ENCODE measurements at regions not wholly inside any gene's neighbourhood (a gene's known extent, or its start where the extent isn't known, plus 50 kb on each side); places are given as distances from the start of the nearest gene placed in this dataset.

DNA sequence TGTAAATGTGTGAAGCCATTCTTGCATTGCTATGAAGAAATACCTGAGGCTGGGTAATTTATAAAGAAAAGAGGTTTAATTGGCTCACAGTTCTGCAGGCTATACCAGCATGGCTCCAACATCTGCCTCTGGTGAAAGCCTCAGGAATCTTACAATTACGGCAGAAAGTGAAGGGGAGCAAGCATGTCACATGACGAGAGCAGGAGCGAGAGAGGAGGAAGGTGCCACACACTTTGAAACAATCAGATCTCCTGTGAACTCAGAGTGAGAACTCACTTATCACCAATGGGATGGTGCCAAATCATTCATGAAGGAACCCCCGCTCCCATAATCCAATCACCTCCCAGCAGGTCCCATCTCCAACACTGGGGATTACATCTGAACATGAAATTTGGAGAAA lies 213.6 kb upstream of the TSC22D2 start:
- no peak for DNase-seq
- H3K4me1 Mint-ChIP-seq (ENCODE audit: low read depth, unreplicated experiment) = no peaks in the 10 kb centered on the region
- H3K36me3 ChIP-seq (ENCODE audit: control insufficient read depth, insufficient read depth, low read length) = no peaks in the 10 kb centered on the region
- no peak overlapping the region for H3K27ac Mint-ChIP-seq (ENCODE audit: unreplicated experiment)
- H3K27me3 ChIP-seq (replicated peaks; ENCODE audit: control insufficient read depth, insufficient read depth, low read length) = no peaks in the 10 kb centered on the region
- no peaks in the 10 kb centered on the region for H3K36me3 Mint-ChIP-seq (ENCODE audit: insufficient read depth, unreplicated experiment)
- H3K4me1 ChIP-seq = no peaks in the 10 kb centered on the region
- no peak overlapping the region for H3K4me3 Mint-ChIP-seq (ENCODE audit: unreplicated experiment)
- peaks cover 15% of the 10 kb centered on the region for H3K9me3 Mint-ChIP-seq (ENCODE audit: unreplicated experiment)
- CTCF ChIA-PET = no interaction called here
- H3K4me3 ChIP-seq (ENCODE audit: low read depth, low read length) = no peak overlapping the region
- H3K27me3 Mint-ChIP-seq (ENCODE audit: insufficient read depth, unreplicated experiment) = peaks cover 8% of the 10 kb centered on the region
- TF ChIP-seq, protein P1, sequence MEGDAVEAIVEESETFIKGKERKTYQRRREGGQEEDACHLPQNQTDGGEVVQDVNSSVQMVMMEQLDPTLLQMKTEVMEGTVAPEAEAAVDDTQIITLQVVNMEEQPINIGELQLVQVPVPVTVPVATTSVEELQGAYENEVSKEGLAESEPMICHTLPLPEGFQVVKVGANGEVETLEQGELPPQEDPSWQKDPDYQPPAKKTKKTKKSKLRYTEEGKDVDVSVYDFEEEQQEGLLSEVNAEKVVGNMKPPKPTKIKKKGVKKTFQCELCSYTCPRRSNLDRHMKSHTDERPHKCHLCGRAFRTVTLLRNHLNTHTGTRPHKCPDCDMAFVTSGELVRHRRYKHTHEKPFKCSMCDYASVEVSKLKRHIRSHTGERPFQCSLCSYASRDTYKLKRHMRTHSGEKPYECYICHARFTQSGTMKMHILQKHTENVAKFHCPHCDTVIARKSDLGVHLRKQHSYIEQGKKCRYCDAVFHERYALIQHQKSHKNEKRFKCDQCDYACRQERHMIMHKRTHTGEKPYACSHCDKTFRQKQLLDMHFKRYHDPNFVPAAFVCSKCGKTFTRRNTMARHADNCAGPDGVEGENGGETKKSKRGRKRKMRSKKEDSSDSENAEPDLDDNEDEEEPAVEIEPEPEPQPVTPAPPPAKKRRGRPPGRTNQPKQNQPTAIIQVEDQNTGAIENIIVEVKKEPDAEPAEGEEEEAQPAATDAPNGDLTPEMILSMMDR (IDR thresholded peaks at IDR 0.05; ENCODE audit: insufficient read depth in 1 of 2, low read depth in 1 of 2, low read length in 1 of 2, severe bottlenecking in 1 of 2, unreplicated experiment in 1 of 2) = no peak
- intact Hi-C loops (cut with micrococcal nuclease; ENCODE audit: unreplicated experiment) = no loop called here
- POLR2A ChIA-PET = no interaction called here
- no TSS peak for BruUV-seq (replicated peaks)
- no peaks in the 10 kb centered on the region for H3K9me3 ChIP-seq

GRCh38 chr3:150184426-150185071 lies 213.9 kb upstream of the PFN2 start:
- TF ChIP-seq, protein P1 (IDR thresholded peaks at IDR 0.05; ENCODE audit: insufficient read depth in 1 of 2, low read depth in 1 of 2, low read length in 1 of 2, severe bottlenecking in 1 of 2, unreplicated experiment in 1 of 2) = no peak
- Histone ChIP-seq H3K9me3 (0 out of 2 replicates have a peak, but pooled peaks cover 5% of the 10 kb centered on the region), H3K4me3 (ENCODE audit: low read depth, low read length) (no peak overlapping the region), H3K27me3 (replicated peaks; ENCODE audit: control insufficient read depth, insufficient read depth, low read length) (no peaks in the 10 kb centered on the region), H3K36me3 (ENCODE audit: control insufficient read depth, insufficient read depth, low read length) (no peaks in the 10 kb centered on the region), H3K4me1 (peaks cover 20% of the 10 kb centered on the region)
- H3K27me3 Mint-ChIP-seq (ENCODE audit: insufficient read depth, unreplicated experiment) = no peaks in the 10 kb centered on the region
- peaks cover 13% of the 10 kb centered on the region for H3K9me3 Mint-ChIP-seq (ENCODE audit: unreplicated experiment)
- H3K36me3 Mint-ChIP-seq (ENCODE audit: insufficient read depth, unreplicated experiment) = no peaks in the 10 kb centered on the region
- BruUV-seq (replicated peaks) = no TSS peak
- ChIA-PET POLR2A (no interaction called here), CTCF (interaction anchor here (0.5 to 1.1 kb wide), 16 partner anchors 12 to 1229 kb away, joined by 3 to 22 read pairs (median 4); partner anchors contain the start of gene PFN2)
- no peak overlapping the region for H3K4me3 Mint-ChIP-seq (ENCODE audit: unreplicated experiment)
- intact Hi-C loops (cut with micrococcal nuclease; ENCODE audit: unreplicated experiment) = loop anchor here (1.0 to 5.0 kb wide), 3 partner anchors 142 to 248 kb away; no protein-coding TSS in a partner anchor
- H3K27ac Mint-ChIP-seq (ENCODE audit: unreplicated experiment) = no peak overlapping the region
- peaks cover 11% of the 10 kb centered on the region for H3K4me1 Mint-ChIP-seq (ENCODE audit: low read depth, unreplicated experiment)
- DNase-seq = no peak

- H3K4me1 Mint-ChIP-seq (ENCODE audit: low read depth, unreplicated experiment) = peaks cover 15% of the 10 kb centered on the region
- Histone ChIP-seq H3K4me1 (peaks cover 20% of the 10 kb centered on the region), H3K4me3 (ENCODE audit: low read depth, low read length) (peak overlapping the region; percentile 32), H3K9me3 (0 out of 2 replicates have a peak, but pooled peaks cover 5% of the 10 kb centered on the region), H3K27me3 (replicated peaks; ENCODE audit: control insufficient read depth, insufficient read depth, low read length) (no peaks in the 10 kb centered on the region), H3K36me3 (ENCODE audit: control insufficient read depth, insufficient read depth, low read length) (no peaks in the 10 kb centered on the region)
- no peaks in the 10 kb centered on the region for H3K36me3 Mint-ChIP-seq (ENCODE audit: insufficient read depth, unreplicated experiment)
- intact Hi-C loops (cut with micrococcal nuclease; ENCODE audit: unreplicated experiment) = loop anchor here (1.0 to 5.0 kb wide), 3 partner anchors 142 to 248 kb away; no protein-coding TSS in a partner anchor
- peak; percentile 64 to 71 for DNase-seq
- ChIA-PET POLR2A (no interaction called here), CTCF (interaction anchor here (0.5 to 1.1 kb wide), 16 partner anchors 12 to 1228 kb away, joined by 3 to 22 read pairs (median 4); partner anchors contain the start of gene PFN2)
- peaks cover 6% of the 10 kb centered on the region for H3K9me3 Mint-ChIP-seq (ENCODE audit: unreplicated experiment)
- no TSS peak for BruUV-seq (replicated peaks)
- no peaks in the 10 kb centered on the region for H3K27me3 Mint-ChIP-seq (ENCODE audit: insufficient read depth, unreplicated experiment)
- H3K4me3 Mint-ChIP-seq (ENCODE audit: unreplicated experiment) = no peak overlapping the region
- no peak overlapping the region for H3K27ac Mint-ChIP-seq (ENCODE audit: unreplicated experiment)
- TF ChIP-seq, protein P1 (IDR thresholded peaks at IDR 0.05; ENCODE audit: insufficient read depth in 1 of 2, low read depth in 1 of 2, low read length in 1 of 2, severe bottlenecking in 1 of 2, unreplicated experiment in 1 of 2) = peak; percentile 61
Observed at GRCh38 chr3:150183678-150184425, 213.2 kb upstream of the PFN2 start.
